SK-N-SH (cell line): ENCODE measurements at regions not wholly inside any gene's neighbourhood (a gene's known extent, or its start where the extent isn't known, plus 50 kb on each side); places are given as distances from the start of the nearest gene placed in this dataset.

Experiments
- CHD2 ChIP-seq: fragments of 150-350 bp; IDR thresholded peaks from 2 replicates; pipeline ENCODE4 v1.6.1; 2018; ENCODE audit warnings: low read length; ENCODE audit not compliant: partially characterized antibody
- CTCF ChIP-seq: fragments of 200-600 bp; sonication (generic); IDR thresholded peaks from 2 replicates; pipeline ENCODE4 v1.6.1; 2017; ENCODE audit warnings: antibody characterized with exemption, mild to moderate bottlenecking, moderate library complexity
- MAX ChIP-seq: IDR thresholded peaks from 2 replicates; pipeline ENCODE4 v1.4.0; 2012; ENCODE audit warnings: low read depth
- RXRA ChIP-seq: IDR thresholded peaks from 2 replicates; pipeline ENCODE4 v1.4.0; 2012; ENCODE audit warnings: low read depth, mild to moderate bottlenecking, borderline replicate concordance
- TAF1 ChIP-seq: IDR thresholded peaks from 2 replicates; pipeline ENCODE4 v1.6.1; 2012; ENCODE audit warnings: low read depth, mild to moderate bottlenecking, low read length, moderate library complexity, borderline replicate concordance
- YY1 ChIP-seq: IDR thresholded peaks from 2 replicates; pipeline ENCODE4 v1.4.0; 2012; ENCODE audit warnings: low read depth, mild to moderate bottlenecking

GRCh38 chr11:82586581-82586980 is 147.1 kb downstream of the FAM181B start:
- no peak for TF ChIP-seq RXRA
- TF ChIP-seq MAX = no peak
- TF ChIP-seq CHD2 = no peak
- no peak for TF ChIP-seq CTCF
- TF ChIP-seq TAF1 = no peak
- TF ChIP-seq YY1 = no peak
